ENCODE measurements at regions not wholly inside any gene's neighbourhood (a gene's known extent, or its start where the extent isn't known, plus 50 kb on each side); places are given as distances from the start of the nearest gene placed in this dataset.

GRCh38 chr12:114046236-114046998 lies 80.3 kb upstream of the RBM19 start:
- Histone ChIP-seq H3K9me3 (no peaks in the 10 kb centered on the region), H3K4me1 (no peaks in the 10 kb centered on the region), H3K4me3 (ENCODE audit: low read depth, low read length) (no peak overlapping the region), H3K36me3 (no peaks in the 10 kb centered on the region), H3K27me3 (peaks cover 19% of the 10 kb centered on the region)
- no peak for DNase-seq
- no peak for TF ChIP-seq CTCF (IDR thresholded peaks at IDR 0.05; ENCODE audit: low read depth, low read length)

DNA sequence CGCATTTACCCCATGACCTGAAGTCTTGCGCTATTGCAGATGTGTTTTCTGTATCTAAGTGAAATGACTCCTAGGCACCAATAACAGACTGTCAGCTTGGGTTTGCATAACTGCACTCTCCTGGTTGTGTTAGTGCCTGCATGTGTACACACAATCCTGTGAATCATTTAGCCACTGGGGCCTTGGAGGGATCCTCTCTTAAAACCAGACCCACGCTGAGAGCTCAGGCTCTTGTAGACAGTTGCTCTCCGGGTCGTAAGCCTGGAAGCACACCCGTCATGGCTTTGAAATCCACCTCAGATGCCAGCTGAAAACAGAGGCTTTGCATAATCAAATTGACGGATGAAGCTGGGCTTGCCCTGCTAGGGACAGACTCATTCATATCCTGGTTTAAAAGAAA lies 79.2 kb upstream of the RBM19 start:
- no peak for TF ChIP-seq CTCF (IDR thresholded peaks at IDR 0.05; ENCODE audit: low read depth, low read length)
- Histone ChIP-seq H3K4me3 (ENCODE audit: low read depth, low read length) (no peak overlapping the region), H3K9me3 (no peaks in the 10 kb centered on the region), H3K36me3 (no peaks in the 10 kb centered on the region), H3K27me3 (peaks cover 19% of the 10 kb centered on the region), H3K4me1 (no peaks in the 10 kb centered on the region)
- DNase-seq: no peak

- no peak for TF ChIP-seq CTCF (IDR thresholded peaks at IDR 0.05; ENCODE audit: low read depth, low read length)
- DNase-seq: no peak
- H3K9me3 ChIP-seq: no peaks in the 10 kb centered on the region; the same call in 1 of the 2 replicates
- no peaks in the 10 kb centered on the region for H3K36me3 ChIP-seq
- H3K4me1 ChIP-seq: no peaks in the 10 kb centered on the region
- H3K27me3 ChIP-seq: peaks cover 22% of the 10 kb centered on the region
- no peak overlapping the region for H3K4me3 ChIP-seq (ENCODE audit: low read depth, low read length)
These were observed 75.5 kb upstream of the RBM19 start for GRCh38 chr12:114041590-114041989.

DNA sequence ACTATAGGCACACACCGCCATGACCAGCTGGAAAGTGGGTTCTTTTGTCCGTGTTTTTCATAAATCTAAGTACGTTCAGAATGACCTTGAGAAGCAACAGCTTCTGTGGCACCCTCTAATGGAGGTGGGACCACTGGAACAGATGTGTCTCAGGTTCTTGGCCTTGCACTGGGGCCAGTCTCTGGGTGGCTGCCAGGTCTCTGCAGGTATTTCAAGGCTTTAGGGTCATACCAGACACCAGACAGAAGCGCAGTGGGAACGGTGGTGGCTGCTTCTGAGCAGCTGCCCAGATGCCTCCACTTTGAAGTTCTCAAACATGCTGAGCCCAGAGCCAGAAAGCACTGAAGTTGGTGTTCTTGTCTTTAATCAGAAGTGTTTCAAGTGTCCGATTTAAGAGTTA lies 75.0 kb upstream of the RBM19 start:
- Histone ChIP-seq H3K27me3 (peaks cover 19% of the 10 kb centered on the region), H3K4me1 (no peaks in the 10 kb centered on the region), H3K36me3 (no peaks in the 10 kb centered on the region), H3K9me3 (no peaks in the 10 kb centered on the region; the same call in 1 of the 2 replicates), H3K4me3 (ENCODE audit: low read depth, low read length) (no peak overlapping the region)
- DNase-seq: no peak
- TF ChIP-seq CTCF (IDR thresholded peaks at IDR 0.05; ENCODE audit: low read depth, low read length): no peak

- Histone ChIP-seq H3K9me3 (no peaks in the 10 kb centered on the region; the same call in 1 of the 2 replicates), H3K36me3 (no peaks in the 10 kb centered on the region), H3K4me3 (ENCODE audit: low read depth, low read length) (no peak overlapping the region), H3K27me3 (peaks cover 8% of the 10 kb centered on the region; the same call in 1 of the 2 replicates), H3K4me1 (no peaks in the 10 kb centered on the region)
- DNase-seq: no peak
- no peak for TF ChIP-seq CTCF (IDR thresholded peaks at IDR 0.05; ENCODE audit: low read depth, low read length)
These were observed 72.8 kb upstream of the RBM19 start for GRCh38 chr12:114038962-114039361.

DNA sequence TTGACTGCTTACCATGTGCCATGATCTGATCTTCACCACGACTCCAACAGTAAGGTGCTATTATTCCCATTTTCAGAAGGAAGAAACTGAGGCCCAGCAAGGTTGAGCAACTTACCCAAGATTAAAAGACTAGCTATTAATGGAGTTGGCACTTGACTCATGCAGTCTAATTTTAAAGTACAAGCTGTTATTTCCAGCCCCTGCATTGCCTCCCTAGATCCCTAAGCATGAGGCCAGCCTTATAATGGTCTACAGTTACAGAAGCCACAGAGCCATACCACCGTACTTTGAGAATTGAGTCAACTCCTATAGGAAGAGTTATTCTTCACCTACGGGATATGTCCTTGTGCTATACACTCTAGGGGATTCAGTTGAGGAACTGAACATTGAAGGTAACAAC lies 66.7 kb upstream of the RBM19 start:
- no peak for TF ChIP-seq CTCF (IDR thresholded peaks at IDR 0.05; ENCODE audit: low read depth, low read length)
- peaks cover 15% of the 10 kb centered on the region for H3K27me3 ChIP-seq

More for the DNA sequence above, 66.7 kb upstream of the RBM19 start:
- no peak overlapping the region for H3K4me3 ChIP-seq (ENCODE audit: low read depth, low read length)
- no peaks in the 10 kb centered on the region for H3K9me3 ChIP-seq
- DNase-seq: no peak
- no peaks in the 10 kb centered on the region for H3K36me3 ChIP-seq
- no peaks in the 10 kb centered on the region for H3K4me1 ChIP-seq

Data from BE2C (cell line).